PC-3 (cell line): ENCODE measurements at regions not wholly inside any gene's neighbourhood (a gene's known extent, or its start where the extent isn't known, plus 50 kb on each side); places are given as distances from the start of the nearest gene placed in this dataset.

Source experiments
- EZH2 ChIP-seq: fragments of 300-600 bp; sonication (generic); IDR thresholded peaks from one replicate; pipeline ENCODE4 v1.6.1; 2017; ENCODE audit warnings: antibody characterized with exemption, mild to moderate bottlenecking, low read length; ENCODE audit not compliant: unreplicated experiment
- EZH2phosphoT487 ChIP-seq: fragments of 300-600 bp; sonication (generic); IDR thresholded peaks from 2 replicates; pipeline ENCODE4 v1.6.1; 2018; ENCODE audit warnings: mild to moderate bottlenecking, antibody characterized with exemption, low read length, borderline replicate concordance
- TF ChIP-seq, protein P1 (sequence below): fragments of 300-600 bp; sonication (generic); conservative IDR thresholded peaks from 2 replicates; pipeline ENCODE4 v1.5.1; 2017; ENCODE audit warnings: antibody characterized with exemption, low read depth, mild to moderate bottlenecking, low read length

DNA sequence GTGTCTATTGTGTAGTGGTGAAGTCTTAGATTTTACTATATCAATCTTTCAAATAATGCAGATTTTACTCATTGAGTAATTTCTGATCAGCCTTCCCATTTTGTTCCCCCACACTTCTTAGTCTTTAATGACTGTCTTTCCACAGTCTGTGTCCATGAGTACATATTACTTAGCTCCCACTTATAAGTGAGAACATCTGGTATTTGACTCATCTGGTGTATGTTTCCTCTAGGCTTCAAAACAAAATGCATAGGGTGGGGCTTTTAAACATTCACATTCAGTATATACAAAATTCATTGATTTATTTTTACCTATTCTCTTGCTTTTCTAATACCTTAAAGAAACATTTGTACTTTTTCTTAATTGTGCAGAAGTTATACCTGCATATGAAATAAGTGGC is 513.0 kb downstream of the MTRR start:
- no peak for TF ChIP-seq EZH2phosphoT487
- TF ChIP-seq, protein P1, sequence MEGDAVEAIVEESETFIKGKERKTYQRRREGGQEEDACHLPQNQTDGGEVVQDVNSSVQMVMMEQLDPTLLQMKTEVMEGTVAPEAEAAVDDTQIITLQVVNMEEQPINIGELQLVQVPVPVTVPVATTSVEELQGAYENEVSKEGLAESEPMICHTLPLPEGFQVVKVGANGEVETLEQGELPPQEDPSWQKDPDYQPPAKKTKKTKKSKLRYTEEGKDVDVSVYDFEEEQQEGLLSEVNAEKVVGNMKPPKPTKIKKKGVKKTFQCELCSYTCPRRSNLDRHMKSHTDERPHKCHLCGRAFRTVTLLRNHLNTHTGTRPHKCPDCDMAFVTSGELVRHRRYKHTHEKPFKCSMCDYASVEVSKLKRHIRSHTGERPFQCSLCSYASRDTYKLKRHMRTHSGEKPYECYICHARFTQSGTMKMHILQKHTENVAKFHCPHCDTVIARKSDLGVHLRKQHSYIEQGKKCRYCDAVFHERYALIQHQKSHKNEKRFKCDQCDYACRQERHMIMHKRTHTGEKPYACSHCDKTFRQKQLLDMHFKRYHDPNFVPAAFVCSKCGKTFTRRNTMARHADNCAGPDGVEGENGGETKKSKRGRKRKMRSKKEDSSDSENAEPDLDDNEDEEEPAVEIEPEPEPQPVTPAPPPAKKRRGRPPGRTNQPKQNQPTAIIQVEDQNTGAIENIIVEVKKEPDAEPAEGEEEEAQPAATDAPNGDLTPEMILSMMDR = no peak
- TF ChIP-seq EZH2 = no peak
